ENCODE measurements at regions not wholly inside any gene's neighbourhood (a gene's known extent, or its start where the extent isn't known, plus 50 kb on each side); places are given as distances from the start of the nearest gene placed in this dataset.

GRCh38 chr7:155919391-155920067, 107.3 kb upstream of the SHH start:
- no peak overlapping the region for H3K27ac ChIP-seq
- 78% methylated on average over 13 of the region's 13 CpGs for WGBS

DNA sequence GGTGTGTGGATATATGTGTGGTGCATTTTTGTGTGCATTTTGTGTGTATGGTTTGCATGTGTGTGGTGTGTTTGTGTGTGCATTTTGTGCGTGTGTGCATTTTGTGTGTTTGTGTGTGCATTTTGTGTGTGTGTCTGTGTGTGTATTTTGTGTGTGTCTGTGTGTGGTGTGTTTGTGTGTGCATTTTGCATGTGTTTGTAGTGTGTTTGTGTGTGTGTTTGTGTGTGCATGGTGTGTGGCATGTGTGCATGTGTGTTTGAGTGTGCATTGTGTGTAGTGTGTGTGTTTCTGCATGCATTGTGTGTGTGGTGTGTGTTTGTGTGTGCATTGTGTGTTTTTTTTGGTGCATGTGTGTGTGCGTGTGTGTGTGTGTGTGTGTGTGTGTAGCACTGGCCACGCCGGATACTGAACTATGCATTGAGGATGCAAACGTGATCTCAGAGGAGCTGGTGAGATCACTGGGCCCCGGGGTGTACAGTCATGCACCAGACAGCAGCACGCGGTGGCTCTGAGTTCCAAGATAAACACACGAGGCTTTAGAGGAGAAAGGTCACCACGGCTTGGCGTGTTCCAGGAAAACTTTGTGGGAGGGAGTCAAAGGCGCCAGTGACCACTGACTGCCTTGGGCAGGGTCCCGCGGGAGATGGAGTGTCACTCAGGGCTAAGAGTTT, 106.6 kb upstream of the SHH start:
- H3K4me1 ChIP-seq = peaks cover 5% of the 10 kb centered on the region
- H3K36me3 ChIP-seq = no peaks in the 10 kb centered on the region
- DNase-seq (ENCODE audit: low spot score in 2 of 2) = no peak
- TF ChIP-seq EP300 (IDR thresholded peaks at IDR 0.05) (no peak), POLR2A (IDR thresholded peaks at IDR 0.05) (no peak), POLR2AphosphoS5 (IDR thresholded peaks at IDR 0.05) (no peak)
- TF ChIP-seq, protein P1, sequence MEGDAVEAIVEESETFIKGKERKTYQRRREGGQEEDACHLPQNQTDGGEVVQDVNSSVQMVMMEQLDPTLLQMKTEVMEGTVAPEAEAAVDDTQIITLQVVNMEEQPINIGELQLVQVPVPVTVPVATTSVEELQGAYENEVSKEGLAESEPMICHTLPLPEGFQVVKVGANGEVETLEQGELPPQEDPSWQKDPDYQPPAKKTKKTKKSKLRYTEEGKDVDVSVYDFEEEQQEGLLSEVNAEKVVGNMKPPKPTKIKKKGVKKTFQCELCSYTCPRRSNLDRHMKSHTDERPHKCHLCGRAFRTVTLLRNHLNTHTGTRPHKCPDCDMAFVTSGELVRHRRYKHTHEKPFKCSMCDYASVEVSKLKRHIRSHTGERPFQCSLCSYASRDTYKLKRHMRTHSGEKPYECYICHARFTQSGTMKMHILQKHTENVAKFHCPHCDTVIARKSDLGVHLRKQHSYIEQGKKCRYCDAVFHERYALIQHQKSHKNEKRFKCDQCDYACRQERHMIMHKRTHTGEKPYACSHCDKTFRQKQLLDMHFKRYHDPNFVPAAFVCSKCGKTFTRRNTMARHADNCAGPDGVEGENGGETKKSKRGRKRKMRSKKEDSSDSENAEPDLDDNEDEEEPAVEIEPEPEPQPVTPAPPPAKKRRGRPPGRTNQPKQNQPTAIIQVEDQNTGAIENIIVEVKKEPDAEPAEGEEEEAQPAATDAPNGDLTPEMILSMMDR (IDR thresholded peaks at IDR 0.05) = no peak
- WGBS = 55% methylated on average over 11 of the region's 14 CpGs
- no peaks in the 10 kb centered on the region for H3K9me3 ChIP-seq
- no peak overlapping the region for H3K4me3 ChIP-seq
- peaks cover 3% of the 10 kb centered on the region for H3K27me3 ChIP-seq
- no peak overlapping the region for H3K27ac ChIP-seq

More at GRCh38 chr7:155919391-155920067, 107.3 kb upstream of the SHH start:
- TF ChIP-seq POLR2AphosphoS5 (IDR thresholded peaks at IDR 0.05) = no peak
- no peak for TF ChIP-seq POLR2A (IDR thresholded peaks at IDR 0.05)
- TF ChIP-seq, protein P1 (IDR thresholded peaks at IDR 0.05) = no peak
- no peak for TF ChIP-seq EP300 (IDR thresholded peaks at IDR 0.05)
- DNase-seq (ENCODE audit: low spot score in 2 of 2) = no peak
- H3K4me3 ChIP-seq = no peak overlapping the region
- peaks cover 5% of the 10 kb centered on the region for H3K4me1 ChIP-seq
- H3K27me3 ChIP-seq = peaks cover 3% of the 10 kb centered on the region
- no peaks in the 10 kb centered on the region for H3K9me3 ChIP-seq
- no peaks in the 10 kb centered on the region for H3K36me3 ChIP-seq

GRCh38 chr7:155917836-155918430, 105.7 kb upstream of the SHH start:
- Histone ChIP-seq H3K27ac (no peak overlapping the region), H3K4me1 (peaks cover 5% of the 10 kb centered on the region), H3K9me3 (no peaks in the 10 kb centered on the region), H3K27me3 (peaks cover 3% of the 10 kb centered on the region), H3K36me3 (no peaks in the 10 kb centered on the region), H3K4me3 (no peak overlapping the region)
- 64% methylated on average over 9 of the region's 9 CpGs for WGBS
- TF ChIP-seq EP300 (IDR thresholded peaks at IDR 0.05) (no peak), POLR2AphosphoS5 (IDR thresholded peaks at IDR 0.05) (no peak), POLR2A (IDR thresholded peaks at IDR 0.05) (no peak)
- TF ChIP-seq, protein P1 (IDR thresholded peaks at IDR 0.05) = no peak
- no peak for DNase-seq (ENCODE audit: low spot score in 2 of 2)

- H3K27ac ChIP-seq = no peak overlapping the region
- H3K9me3 ChIP-seq = no peaks in the 10 kb centered on the region
- H3K27me3 ChIP-seq = peaks cover 3% of the 10 kb centered on the region
- WGBS = 81% methylated on average over 12 of the region's 12 CpGs
- H3K36me3 ChIP-seq = no peaks in the 10 kb centered on the region
- H3K4me1 ChIP-seq = peaks cover 5% of the 10 kb centered on the region
- TF ChIP-seq, protein P1 (IDR thresholded peaks at IDR 0.05) = no peak
- TF ChIP-seq POLR2A (IDR thresholded peaks at IDR 0.05) (no peak), EP300 (IDR thresholded peaks at IDR 0.05) (no peak), POLR2AphosphoS5 (IDR thresholded peaks at IDR 0.05) (no peak)
- no peak overlapping the region for H3K4me3 ChIP-seq
- no peak for DNase-seq (ENCODE audit: low spot score in 2 of 2)
Measured at GRCh38 chr7:155916926-155917655, 104.8 kb upstream of the SHH start.

All from suprapubic skin (tissue), 4 donors.